ENCODE measurements at regions not wholly inside any gene's neighbourhood (a gene's known extent, or its start where the extent isn't known, plus 50 kb on each side); places are given as distances from the start of the nearest gene placed in this dataset.
"Not testable (repeated sequence)": the region's sequence is repeated elsewhere in the genome, so short reads cannot be mapped to it uniquely, and the experiment has no call there.

DNA sequence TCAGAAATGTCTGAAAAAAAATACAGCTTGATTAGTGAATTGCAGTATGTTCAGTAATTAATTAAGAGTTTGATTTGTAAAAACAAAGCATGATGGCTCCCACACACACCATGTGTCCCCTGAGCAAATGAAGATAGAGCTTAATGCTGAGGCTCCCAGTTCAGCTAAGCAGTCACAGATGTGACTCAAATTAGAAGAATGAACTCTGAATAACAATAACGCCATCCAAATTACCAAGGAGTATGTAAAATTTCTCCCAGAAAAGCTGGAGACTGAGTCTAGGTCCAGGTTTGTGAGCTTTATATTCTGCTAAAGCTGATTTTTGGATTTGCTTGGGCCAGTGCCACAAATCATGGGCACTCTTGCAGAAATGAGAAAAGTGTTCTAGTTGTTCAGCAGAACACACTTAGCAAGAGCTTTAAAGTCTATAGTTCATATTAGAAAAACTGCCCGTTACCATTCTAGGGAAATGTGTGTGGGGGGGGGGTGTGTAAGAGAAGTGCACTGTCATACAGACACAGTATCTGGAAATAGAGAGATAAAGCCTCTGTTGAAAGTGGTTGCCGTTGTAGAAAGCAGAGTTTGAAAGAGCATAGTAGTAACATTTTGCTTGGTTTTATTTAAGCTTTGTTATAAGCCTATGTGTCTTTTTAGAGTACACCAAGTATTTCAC is 253.1 kb downstream of the BCAT1 start:
- no peak overlapping the region for H3K4me3 ChIP-seq (ENCODE audit: low read length)
- no peak for DNase-seq (ENCODE audit: low read depth, low spot score)

DNA sequence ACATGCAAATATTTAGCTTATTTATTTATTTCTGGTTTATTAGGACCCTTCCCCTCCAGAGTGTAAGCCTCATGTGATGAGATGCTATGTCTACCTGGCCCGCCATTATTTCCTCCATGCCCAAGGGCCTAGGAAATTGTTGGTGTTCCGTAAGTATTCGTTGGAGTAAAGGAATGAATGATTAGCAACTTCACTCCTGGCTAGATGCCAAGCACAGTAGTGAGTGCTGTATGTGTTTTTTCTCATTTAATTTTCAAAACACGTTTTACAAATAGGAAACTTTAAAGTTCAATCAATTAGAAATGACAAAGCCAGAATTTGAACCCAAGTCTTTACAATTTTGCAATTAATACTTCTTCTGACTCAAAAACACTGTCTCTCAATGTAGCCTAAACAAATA is 253.8 kb downstream of the BCAT1 start:
- DNase-seq (ENCODE audit: low read depth, low spot score) = no peak
- H3K4me3 ChIP-seq (ENCODE audit: low read length) = no peak overlapping the region

DNA sequence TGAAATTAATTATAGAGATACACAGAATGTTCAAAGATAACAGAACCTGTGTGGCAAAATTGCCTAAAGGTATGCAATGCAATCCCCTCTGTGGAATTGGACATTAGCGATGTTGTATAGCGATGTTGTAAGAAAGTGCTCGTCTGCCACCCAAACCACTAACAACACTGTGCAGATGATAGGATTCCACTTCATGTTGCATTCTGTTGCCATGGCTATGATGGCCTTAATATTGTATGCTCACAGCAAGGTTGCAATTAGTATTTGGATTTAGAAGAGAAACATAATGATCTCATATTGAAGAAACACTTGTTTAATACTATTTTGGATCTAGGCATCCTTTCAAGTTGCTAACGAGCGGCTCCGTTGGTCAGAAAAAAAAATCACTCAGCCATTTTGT is 260.3 kb downstream of the BCAT1 start:
- no peak for DNase-seq (ENCODE audit: low read depth, low spot score)

DNA sequence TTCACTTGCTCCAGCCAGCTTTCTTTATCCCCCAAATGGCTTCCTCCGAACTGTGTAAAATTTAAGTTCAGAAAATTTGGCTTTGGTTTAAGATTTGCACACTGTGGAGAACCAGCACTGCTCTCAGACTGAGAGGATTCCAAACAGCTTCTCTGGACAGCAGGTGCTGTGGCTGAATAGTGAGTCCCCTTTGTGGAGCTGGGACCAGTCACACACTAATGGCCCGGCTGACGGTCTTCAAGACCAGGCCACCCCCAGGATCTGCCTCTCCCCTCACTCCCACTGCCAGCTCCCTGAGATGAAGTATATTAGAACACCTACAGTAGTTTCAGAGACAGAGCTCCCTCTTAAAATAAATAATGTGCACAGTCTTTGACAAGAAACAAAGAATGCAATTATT is 267.3 kb downstream of the BCAT1 start:
- no peak overlapping the region for H3K4me3 ChIP-seq (ENCODE audit: low read length)
- no peak for DNase-seq (ENCODE audit: low read depth, low spot score)

More for the DNA sequence above, 260.3 kb downstream of the BCAT1 start:
- H3K4me3 ChIP-seq (ENCODE audit: low read length) = no peak overlapping the region

DNA sequence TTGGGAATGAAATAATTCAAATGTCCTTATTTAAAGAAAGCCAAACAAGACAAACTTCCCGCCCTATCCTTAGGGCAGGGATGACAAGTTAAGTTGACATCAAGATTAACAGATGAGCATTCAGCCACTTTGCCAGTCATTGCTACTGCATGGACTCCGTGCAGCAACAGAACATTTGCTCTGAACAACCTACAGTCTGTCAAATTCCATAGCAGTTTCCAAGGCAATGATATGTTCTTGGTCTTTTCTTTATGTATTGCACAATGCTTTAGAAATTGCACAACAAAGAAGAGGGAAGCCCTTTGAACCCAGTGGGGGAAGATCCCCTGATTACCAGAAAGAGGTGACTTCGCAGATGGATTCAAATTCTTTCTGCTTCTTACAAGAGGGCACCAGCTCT is 269.8 kb downstream of the BCAT1 start:
- DNase-seq (ENCODE audit: low read depth, low spot score) = no peak
- H3K4me3 ChIP-seq (ENCODE audit: low read length) = no peak overlapping the region

DNA sequence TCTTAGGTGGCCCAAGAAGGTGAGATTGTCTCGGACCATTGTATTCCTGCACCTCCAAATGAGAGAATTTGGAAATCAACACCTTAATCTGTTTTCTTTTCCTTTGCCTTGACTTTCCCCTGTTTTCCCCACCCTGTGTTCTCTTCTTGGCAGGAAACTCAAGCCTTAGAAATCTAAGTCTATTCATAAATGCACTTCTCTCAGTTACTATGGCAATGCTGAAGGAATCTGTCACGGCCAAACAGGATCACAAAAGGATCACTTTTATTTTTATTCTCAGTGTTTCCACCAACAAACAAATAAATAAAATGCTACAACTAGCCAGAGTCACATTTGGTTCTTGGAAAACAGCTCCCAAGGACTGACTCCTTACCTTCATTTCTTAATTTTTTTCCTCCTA is 270.5 kb downstream of the BCAT1 start:
- DNase-seq (ENCODE audit: low read depth, low spot score) = no peak
- no peak overlapping the region for H3K4me3 ChIP-seq (ENCODE audit: low read length)

DNA sequence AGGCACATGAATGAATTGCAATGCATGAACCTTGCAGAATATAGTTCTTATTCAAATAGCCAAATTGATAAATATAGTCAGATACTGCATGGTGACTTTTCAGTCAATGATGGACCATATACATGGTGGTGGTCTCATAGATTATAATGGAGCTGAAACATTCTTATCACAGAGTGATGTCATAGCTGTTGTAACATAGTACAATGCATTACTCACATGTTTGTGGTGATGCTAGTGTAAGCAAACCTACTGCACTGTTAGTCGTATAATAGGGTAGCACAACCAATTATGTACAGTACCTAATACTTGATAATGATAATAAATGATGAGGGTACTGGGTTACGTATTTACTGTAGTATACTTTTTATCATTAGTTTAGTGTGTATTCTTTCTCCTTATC is 280.3 kb downstream of the BCAT1 start:
- DNase-seq (ENCODE audit: low read depth, low spot score) = no peak

DNA sequence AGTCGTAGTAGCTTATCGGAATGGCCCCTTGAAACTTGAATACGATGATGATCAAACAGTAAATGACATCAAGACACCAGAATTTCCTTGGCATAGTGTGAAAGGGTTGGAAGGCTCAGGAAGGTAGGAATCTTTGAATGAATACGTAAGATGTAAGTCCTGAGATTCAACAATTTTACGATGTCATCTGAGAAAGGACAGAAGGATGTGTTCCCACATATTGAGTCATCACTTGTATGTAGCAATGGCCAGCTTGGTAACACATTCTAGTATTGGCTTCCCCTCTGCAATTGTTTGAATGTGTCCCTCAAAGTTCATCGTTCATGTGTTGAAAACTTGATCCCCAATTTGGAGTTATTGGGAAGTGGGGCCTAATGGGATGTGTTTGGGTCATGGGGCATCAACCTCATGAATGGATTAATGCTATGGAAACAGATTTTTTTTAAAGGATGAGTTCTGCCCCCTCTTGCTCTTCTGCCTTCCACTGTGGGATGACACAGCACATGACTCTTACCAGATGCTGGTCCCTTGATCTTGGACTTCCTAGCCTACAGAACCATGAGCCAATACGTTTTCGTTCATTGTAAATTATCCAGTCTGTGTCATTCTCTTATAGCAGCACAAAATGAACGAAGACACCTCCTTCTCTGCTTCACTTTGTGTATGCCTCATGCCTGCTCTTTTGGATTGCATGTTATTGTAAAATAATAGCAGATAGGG is 284.6 kb downstream of the BCAT1 start:
- DNase-seq (ENCODE audit: low read depth, low spot score) = no peak
- no peak overlapping the region for H3K4me3 ChIP-seq (ENCODE audit: low read length)

More for the DNA sequence above, 280.3 kb downstream of the BCAT1 start:
- no peak overlapping the region for H3K4me3 ChIP-seq (ENCODE audit: low read length)

DNA sequence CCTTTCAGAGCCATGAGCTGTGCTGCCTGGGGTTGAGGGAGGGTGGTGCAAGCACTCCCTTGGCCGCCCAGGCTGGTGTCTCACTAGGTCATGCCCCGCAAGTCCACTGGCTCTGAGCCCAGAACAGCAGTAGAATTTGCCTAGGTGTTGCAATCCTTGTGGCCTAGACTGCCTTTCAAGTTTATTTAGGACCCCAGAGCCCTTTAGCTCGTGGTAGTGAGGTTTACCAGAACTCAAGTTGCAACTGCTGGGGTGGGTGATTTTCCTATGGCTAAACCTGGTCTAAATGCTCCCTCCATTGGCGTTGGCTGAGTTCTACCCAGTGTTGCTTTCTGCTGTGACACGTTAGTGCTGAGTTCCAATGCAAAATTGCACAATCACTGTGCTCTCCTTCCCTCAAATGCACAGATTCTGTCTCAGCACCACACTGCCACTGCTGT is 287.2 kb downstream of the BCAT1 start:
- H3K4me3 ChIP-seq (ENCODE audit: low read length) = no peak overlapping the region
- no peak for DNase-seq (ENCODE audit: low read depth, low spot score)

DNA sequence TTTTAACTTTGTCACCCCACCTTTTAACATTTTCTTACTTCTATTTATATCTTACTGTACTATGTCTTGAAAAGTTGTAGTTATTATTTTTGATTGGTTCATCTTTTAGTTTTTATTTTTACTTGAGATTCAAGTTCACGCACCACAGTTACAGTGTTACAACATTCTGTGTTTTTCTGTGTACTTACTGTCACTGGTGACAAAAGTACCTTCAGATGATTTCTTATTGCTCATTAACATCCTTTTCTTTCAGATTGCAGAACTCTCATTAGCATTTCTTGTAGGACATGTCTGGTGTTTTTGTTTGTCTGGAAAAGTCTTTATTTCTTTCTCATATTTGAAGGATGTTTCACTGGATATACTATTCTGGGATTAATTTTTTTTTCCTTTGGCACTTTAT is 289.9 kb downstream of the BCAT1 start:
- no peak overlapping the region for H3K4me3 ChIP-seq (ENCODE audit: low read length)
- DNase-seq (ENCODE audit: low read depth, low spot score) = no peak

DNA sequence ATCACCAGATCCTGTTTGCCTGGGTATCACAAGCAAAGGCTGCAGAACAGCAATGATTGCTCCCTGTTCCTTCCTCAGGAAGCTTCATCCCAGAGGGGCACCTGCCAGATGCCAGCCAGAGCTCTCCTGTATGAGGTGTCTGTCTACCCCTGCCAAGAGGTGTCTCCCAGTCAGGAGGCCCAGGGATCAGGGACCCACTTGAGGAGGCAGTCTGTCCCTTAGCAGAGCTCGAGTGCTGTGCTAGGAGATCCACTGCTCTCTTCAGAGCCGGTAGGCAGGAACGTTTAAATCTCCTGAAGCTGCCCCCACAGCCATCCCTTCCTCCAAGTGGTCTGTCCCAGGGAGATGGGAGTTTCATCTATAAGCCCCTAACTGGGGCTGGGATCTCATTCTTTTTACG is 294.6 kb downstream of the BCAT1 start:
- not testable (repeated sequence) for H3K4me3 ChIP-seq (ENCODE audit: low read length); DNase-seq (ENCODE audit: low read depth, low spot score)

DNA sequence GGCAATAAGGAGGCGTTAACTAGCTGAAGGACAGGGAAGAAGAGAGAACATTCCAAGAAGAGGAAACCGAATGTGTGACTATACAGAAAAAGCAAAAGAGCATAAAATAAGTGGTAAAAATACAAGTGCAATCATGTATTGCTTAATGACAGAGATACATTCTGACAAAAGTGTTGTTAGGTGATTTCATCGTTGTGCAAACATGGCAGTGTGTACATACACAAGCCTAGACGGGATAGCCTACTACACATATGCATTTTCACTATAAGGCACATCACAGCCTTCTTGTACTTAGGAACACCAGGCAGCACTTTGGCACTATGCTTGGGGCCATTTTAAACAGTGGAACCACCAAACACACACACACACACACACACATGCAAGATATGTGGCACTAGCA is 299.3 kb downstream of the BCAT1 start:
- H3K4me3 ChIP-seq (ENCODE audit: low read length) = no peak overlapping the region
- DNase-seq (ENCODE audit: low read depth, low spot score) = no peak

DNA sequence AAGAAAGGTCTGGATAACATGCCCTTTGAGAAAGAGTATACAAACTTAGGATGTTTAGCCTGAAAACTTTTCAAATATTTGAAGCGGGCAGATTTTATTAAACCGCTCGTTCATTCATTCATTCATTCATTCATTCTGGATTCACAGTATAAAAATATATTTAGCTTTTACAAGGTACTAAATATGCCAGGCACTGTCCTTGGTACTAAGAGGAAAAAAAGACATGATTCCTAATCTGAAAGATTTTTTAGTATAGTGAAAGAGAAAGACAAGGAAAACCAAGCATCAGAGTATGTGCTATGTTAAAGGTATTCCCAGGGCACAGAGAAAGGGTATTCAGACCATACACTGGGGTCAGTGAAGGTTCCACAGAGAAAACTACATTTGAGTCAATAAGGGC is 299.7 kb downstream of the BCAT1 start:
- no peak for DNase-seq (ENCODE audit: low read depth, low spot score)

DNA sequence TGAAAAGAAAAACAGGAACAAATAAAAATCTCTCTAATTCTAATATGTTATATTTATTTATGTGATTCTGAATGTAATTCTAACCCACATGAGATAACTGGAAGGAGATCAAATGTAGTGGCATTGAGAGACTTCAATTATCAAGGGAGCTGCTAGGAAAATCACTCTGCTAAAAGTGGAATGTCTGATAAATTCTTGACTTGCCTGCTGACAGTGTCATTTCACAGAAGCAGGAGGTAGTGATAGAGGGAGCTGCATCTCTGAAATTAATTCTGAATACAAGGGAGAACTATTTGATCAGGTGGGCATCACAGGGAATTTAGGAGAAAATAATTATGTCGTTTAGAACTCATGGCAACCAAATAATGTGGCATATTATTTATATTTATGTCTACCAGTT is 303.6 kb downstream of the BCAT1 start:
- H3K4me3 ChIP-seq (ENCODE audit: low read length) = no peak overlapping the region
- no peak for DNase-seq (ENCODE audit: low read depth, low spot score)

More for the DNA sequence above, 299.7 kb downstream of the BCAT1 start:
- H3K4me3 ChIP-seq (ENCODE audit: low read length) = no peak overlapping the region

DNA sequence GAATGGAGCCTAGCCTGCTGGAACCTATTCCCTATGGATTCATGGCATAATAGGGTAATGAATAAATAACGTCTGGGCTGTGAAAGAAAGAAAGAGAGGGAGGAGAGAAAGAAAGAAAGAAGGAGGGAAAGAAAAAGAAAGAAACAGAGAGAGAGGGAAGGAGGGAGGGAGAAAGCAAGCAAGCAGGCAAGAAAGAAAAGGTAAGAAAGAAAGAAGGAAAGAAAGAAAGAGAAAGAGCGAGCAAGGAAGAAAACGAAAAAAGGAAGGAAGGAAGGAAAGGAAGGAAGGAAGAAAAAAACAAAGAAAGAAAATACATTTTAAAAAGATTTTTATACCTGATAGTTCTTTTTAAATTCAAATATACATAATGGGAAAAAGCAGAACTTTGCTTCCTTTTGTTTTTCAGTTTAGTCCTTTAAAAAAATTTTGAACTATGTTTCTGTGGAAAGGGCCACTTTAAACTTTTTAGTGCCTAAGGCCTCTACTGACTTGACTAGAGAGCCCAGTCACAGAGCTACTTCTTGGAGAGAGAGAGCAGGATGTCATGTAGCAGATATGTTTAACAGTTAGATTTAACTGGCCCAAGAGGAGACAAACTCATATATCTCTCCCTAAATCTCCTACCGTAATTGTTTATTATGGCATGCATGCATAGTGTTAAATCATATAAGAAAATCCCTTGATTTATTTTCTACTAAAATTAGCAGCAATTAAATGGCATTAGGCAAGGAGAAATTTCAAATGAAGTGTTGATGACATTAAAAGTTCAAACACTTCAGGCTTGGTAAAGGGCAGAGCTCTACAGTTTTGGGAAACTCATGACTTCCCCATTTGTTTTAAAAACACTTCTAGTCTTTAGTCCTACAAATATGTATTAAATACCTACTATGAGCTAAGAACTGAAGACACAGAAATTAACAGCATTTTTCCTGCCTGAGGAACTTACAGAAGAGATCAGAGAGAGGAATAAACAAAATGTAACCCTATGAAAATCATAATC is 305.5 kb downstream of the BCAT1 start:
- no peak for DNase-seq (ENCODE audit: low read depth, low spot score)
- H3K4me3 ChIP-seq (ENCODE audit: low read length) = no peak overlapping the region

DNA sequence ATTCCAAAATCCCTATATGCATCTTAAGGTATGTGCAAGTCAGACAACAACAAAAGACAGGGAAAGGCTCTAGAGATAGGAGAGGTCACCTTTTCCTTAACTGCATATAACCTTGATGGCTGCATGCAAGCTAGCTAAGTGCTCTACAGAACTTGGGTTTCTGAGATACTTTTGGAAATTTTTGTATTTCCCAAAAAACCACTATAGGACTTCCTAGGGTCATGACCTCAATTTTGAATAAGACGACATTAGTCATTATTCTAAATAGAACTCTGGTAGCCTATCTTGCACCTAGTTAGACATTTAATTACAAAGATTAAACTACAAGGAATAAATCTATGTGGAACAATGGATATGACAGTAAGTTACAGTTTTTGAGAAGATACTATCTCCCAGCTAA is 309.3 kb downstream of the BCAT1 start:
- H3K4me3 ChIP-seq (ENCODE audit: low read length) = no peak overlapping the region

DNA sequence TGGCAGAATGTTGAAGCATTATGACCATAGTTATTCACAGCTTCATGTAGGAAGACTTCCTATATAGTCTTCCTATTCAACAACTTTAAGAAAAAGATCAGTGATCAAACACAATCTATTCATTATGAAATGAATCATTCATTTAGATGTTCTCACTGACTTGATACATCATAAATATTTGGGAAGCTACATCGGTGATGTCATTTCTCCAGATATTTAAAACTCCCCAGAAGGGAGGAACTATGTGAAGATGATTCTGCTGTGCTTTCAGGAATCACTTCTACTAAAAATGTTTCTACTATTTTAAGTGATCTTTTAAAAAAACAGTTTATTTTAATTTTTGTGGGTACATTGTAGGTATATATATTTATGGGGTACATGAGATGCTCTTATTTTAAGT is 316.4 kb downstream of the BCAT1 start:
- no peak overlapping the region for H3K4me3 ChIP-seq (ENCODE audit: low read length)
- no peak for DNase-seq (ENCODE audit: low read depth, low spot score)

More for the DNA sequence above, 309.3 kb downstream of the BCAT1 start:
- DNase-seq (ENCODE audit: low read depth, low spot score) = no peak

DNA sequence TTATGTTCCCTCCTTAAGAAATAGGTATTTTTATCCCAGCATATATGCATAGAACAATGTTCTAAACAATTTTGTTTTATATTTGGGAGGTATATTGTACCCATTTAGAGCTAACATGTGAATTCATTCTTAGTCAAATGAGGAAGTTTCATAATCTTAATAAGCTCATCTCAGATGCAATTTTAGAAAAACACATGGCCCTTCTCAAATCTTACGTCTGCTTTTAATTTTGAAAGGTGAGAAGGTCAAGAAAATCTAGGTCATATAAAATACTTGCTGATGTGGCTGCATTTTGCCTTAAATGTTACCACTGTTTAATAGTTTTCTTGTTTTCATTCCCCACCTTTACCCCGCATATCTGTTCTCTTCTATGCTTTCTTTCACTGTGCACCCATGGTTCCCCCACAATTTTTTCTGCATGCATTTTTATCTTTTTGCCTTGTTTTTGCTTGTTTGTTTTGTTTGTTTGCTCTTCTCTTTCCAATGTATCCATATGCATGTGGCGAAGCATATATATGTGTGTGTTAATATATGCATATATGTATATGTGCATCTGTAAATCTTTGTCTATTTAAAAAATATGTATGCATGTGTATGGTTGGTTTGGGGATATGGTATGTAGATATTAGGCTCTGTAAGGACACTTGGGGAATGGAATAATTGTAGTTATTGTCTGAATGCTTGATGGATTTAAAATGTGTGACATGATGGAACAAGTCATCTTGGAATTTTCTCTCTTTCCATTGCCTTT is 317.1 kb downstream of the BCAT1 start:
- no peak for DNase-seq (ENCODE audit: low read depth, low spot score)
- no peak overlapping the region for H3K4me3 ChIP-seq (ENCODE audit: low read length)

DNA sequence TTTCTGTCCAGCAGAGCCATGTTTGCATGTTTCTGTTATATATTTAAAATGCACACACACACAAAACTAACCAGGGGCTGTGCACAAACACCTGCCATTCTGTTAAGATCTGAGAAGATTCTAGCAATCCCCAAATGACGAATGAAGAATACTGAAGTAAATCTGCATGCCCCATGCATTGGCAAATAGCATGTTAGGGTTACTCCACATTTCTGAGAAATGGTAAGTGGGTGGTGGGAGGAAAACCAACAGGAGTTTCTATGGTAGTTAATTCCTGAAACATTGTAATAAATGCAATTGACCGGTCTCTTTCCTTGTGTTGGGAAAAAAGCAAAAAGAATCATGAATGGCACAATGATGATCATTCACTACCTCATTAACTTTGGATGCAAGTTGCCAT is 318.0 kb downstream of the BCAT1 start:
- H3K4me3 ChIP-seq (ENCODE audit: low read length) = no peak overlapping the region
- no peak for DNase-seq (ENCODE audit: low read depth, low spot score)
